H1 (cell line): ENCODE measurements at regions not wholly inside any gene's neighbourhood (a gene's known extent, or its start where the extent isn't known, plus 50 kb on each side); places are given as distances from the start of the nearest gene placed in this dataset.

Source experiments
- CTCF ChIA-PET: fragments of 300-600 bp; sonication (Branson Sonifier 250); formaldehyde crosslinking; loops from one replicate; lab custom pipeline; 2021; ENCODE audit not compliant: partially characterized antibody; lab: Charles Lee
- POLR2A ChIA-PET: fragments of 300-600 bp; sonication (Branson Sonifier 250); formaldehyde crosslinking; loops from one replicate; lab custom pipeline; 2021; ENCODE audit warnings: inconsistent platforms; ENCODE audit not compliant: partially characterized antibody; lab: Charles Lee
- DNase-seq, 2 experiments: peaks; one replicate each; pipeline versions ENCODE4 v3.0.0 to v3.0.0-alpha.2; 2010 to 2022; ENCODE audit warnings: low spot score in 2 of 2, low read depth in 1 of 2, mixed read lengths in 1 of 2
- FAIRE-seq: peaks from 2 replicates; lab custom pipeline; 2011; peaks lifted over from hg19 to GRCh38; lab: Jason Lieb, UNC
- H2AFZ ChIP-seq: 2 replicates; pipeline ENCODE4 v1.8.1; 2012; ENCODE audit warnings: low read length, inconsistent platforms
- H2AK5ac ChIP-seq: 2 replicates; pipeline ENCODE4 v1.6.1; 2013; ENCODE audit warnings: low read depth, low read length
- H2BK120ac ChIP-seq: replicated peaks from 2 replicates; pipeline ENCODE3; 2013; ENCODE audit warnings: low read depth, low read length, inconsistent platforms
- H2BK12ac ChIP-seq: 2 replicates; pipeline ENCODE4 v1.6.1; 2013; ENCODE audit warnings: low read depth, low read length
- H2BK15ac ChIP-seq: 2 replicates; pipeline ENCODE4 v1.6.1; 2013; ENCODE audit warnings: low read length
- H2BK20ac ChIP-seq: 2 replicates; pipeline ENCODE4 v1.6.1; 2013; ENCODE audit warnings: low read length
- H2BK5ac ChIP-seq: 2 replicates; pipeline ENCODE4 v1.6.1; 2013; ENCODE audit warnings: low read depth, low read length
- H3K14ac ChIP-seq: 2 replicates; pipeline ENCODE4 v1.6.1; 2013; ENCODE audit warnings: inconsistent platforms; ENCODE audit not compliant: insufficient read length
- H3K18ac ChIP-seq: 2 replicates; pipeline ENCODE4 v1.6.1; 2013; ENCODE audit warnings: low read length; ENCODE audit errors: extremely low read depth
- H3K23ac ChIP-seq: 2 replicates; pipeline ENCODE4 v1.6.1; 2013; ENCODE audit warnings: inconsistent platforms; ENCODE audit not compliant: insufficient read length
- H3K23me2 ChIP-seq: 2 replicates; pipeline ENCODE4 v1.6.1; 2013; ENCODE audit warnings: low read depth, low read length
- H3K27ac ChIP-seq: 2 replicates; pipeline ENCODE4 v1.6.1; 2011; ENCODE audit warnings: low read depth, low read length, inconsistent platforms
- H3K27me3 ChIP-seq, 4 experiments: replicated peaks in 1 of 4; 1 replicate in 1 of 4; 2 replicates in 3 of 4; pipeline versions ENCODE4 v1.6.1 to v1.8.1; 2011 to 2013; ENCODE audit warnings: low read length in 3 of 4, mild to moderate bottlenecking in 3 of 4, inconsistent platforms in 2 of 4, mixed read lengths in 2 of 4, moderate library complexity in 1 of 4; ENCODE audit not compliant: control insufficient read depth in 3 of 4, insufficient read depth in 3 of 4; ENCODE audit errors: extremely low read depth in 1 of 4
- H3K36me3 ChIP-seq, 4 experiments: 2 replicates each; pipeline versions ENCODE4 v1.6.1 to v1.8.1; 2011 to 2013; ENCODE audit warnings: mild to moderate bottlenecking in 4 of 4, low read length in 3 of 4, moderate library complexity in 2 of 4, control low read depth in 1 of 4, inconsistent platforms in 1 of 4; ENCODE audit not compliant: insufficient read depth in 4 of 4, control insufficient read depth in 2 of 4
- H3K4ac ChIP-seq: replicated peaks from 2 replicates; pipeline ENCODE3; 2013; ENCODE audit warnings: low read length, low read depth, mixed read lengths, inconsistent platforms; ENCODE audit not compliant: insufficient read length
- H3K4me1 ChIP-seq, 4 experiments: replicated peaks in 1 of 4; 1 replicate in 1 of 4; 2 replicates in 3 of 4; pipeline versions ENCODE4 v1.6.1 to v1.8.1; 2011 to 2013; ENCODE audit warnings: low read length in 3 of 4, inconsistent platforms in 2 of 4, mixed read lengths in 1 of 4; ENCODE audit not compliant: insufficient read depth in 4 of 4, control insufficient read depth in 3 of 4
- H3K4me2 ChIP-seq, 2 experiments: 2 replicates each; pipeline versions ENCODE4 v1.6.1 to v1.8.1; 2011 to 2013; ENCODE audit warnings: low read depth in 2 of 2, low read length in 2 of 2, control low read depth in 1 of 2, inconsistent platforms in 1 of 2, mild to moderate bottlenecking in 1 of 2; ENCODE audit not compliant: insufficient read depth in 1 of 2
- H3K4me3 ChIP-seq, 4 experiments: fragments of 200-600, 300-600 bp in 1 of 4; sonication (generic), shearing (Covaris generic), sonication (Bioruptor Twin) in 1 of 4; 2 replicates each; pipeline versions ENCODE4 v1.5.1 to v1.8.1; 2011 to 2016; ENCODE audit warnings: low read length in 4 of 4, low read depth in 3 of 4, control low read depth in 2 of 4, inconsistent platforms in 2 of 4, mild to moderate bottlenecking in 2 of 4, mixed read lengths in 1 of 4, moderate library complexity in 1 of 4; ENCODE audit not compliant: insufficient read depth in 2 of 4; ENCODE audit errors: extremely low read depth in 1 of 4
- H3K56ac ChIP-seq: replicated peaks from 2 replicates; pipeline ENCODE3; 2013; ENCODE audit warnings: low read depth, mild to moderate bottlenecking, mixed read lengths, low read length, inconsistent platforms; ENCODE audit not compliant: insufficient read length
- H3K79me1 ChIP-seq: 2 replicates; pipeline ENCODE4 v1.6.1; 2013; ENCODE audit warnings: low read depth, low read length, control low read depth
- H3K79me2 ChIP-seq, 2 experiments: 2 replicates each; pipeline versions ENCODE4 v1.6.1 to v1.8.1; 2012 to 2013; ENCODE audit warnings: low read length in 2 of 2, mild to moderate bottlenecking in 2 of 2, inconsistent platforms in 1 of 2; ENCODE audit not compliant: insufficient read depth in 2 of 2, control insufficient read depth in 1 of 2
- H3K9ac ChIP-seq, 4 experiments: replicated peaks in 1 of 4; 1 replicate in 1 of 4; 2 replicates in 3 of 4; pipeline versions ENCODE4 v1.6.1 to v1.8.1; 2011 to 2013; ENCODE audit warnings: low read depth in 3 of 4, low read length in 3 of 4, control low read depth in 2 of 4, mild to moderate bottlenecking in 2 of 4, moderate library complexity in 2 of 4, inconsistent platforms in 1 of 4; ENCODE audit errors: extremely low read depth in 1 of 4
- H3K9me3 ChIP-seq, 2 experiments: 2 replicates each; pipeline versions ENCODE4 v1.6.1 to v1.8.1; 2012 to 2013; ENCODE audit warnings: mild to moderate bottlenecking in 2 of 2, moderate library complexity in 2 of 2, control low read depth in 1 of 2, inconsistent platforms in 1 of 2, low read depth in 1 of 2, low read length in 1 of 2, mixed read lengths in 1 of 2; ENCODE audit not compliant: insufficient read depth in 2 of 2
- H4K20me1 ChIP-seq, 2 experiments: replicated peaks in 1 of 2; 2 replicates each; pipeline versions ENCODE3 to v1.8.1; 2011 to 2013; ENCODE audit warnings: inconsistent platforms in 2 of 2, low read length in 2 of 2, mild to moderate bottlenecking in 1 of 2; ENCODE audit not compliant: insufficient read depth in 2 of 2, control insufficient read depth in 1 of 2
- H4K5ac ChIP-seq: 2 replicates; pipeline ENCODE4 v1.6.1; 2013; ENCODE audit warnings: low read length, low read depth, mixed read lengths, inconsistent platforms; ENCODE audit not compliant: insufficient read length
- H4K8ac ChIP-seq: 2 replicates; pipeline ENCODE4 v1.8.0; 2013; ENCODE audit warnings: mild to moderate bottlenecking, moderate library complexity, low read length, inconsistent platforms; ENCODE audit not compliant: insufficient read depth; ENCODE audit errors: extremely low read depth
- H4K91ac ChIP-seq: replicated peaks from 2 replicates; pipeline ENCODE3; 2013; ENCODE audit warnings: low read length, mixed read lengths, inconsistent platforms; ENCODE audit not compliant: insufficient read length
- BACH1 ChIP-seq: IDR thresholded peaks from 2 replicates; pipeline ENCODE4 v1.6.1; 2012; ENCODE audit warnings: low read length, improper control_type of control experiment
- CHD1 ChIP-seq: IDR thresholded peaks from 2 replicates; pipeline ENCODE4 v1.6.1; 2012; ENCODE audit warnings: low read depth, low read length, improper control_type of control experiment
- HDAC2 ChIP-seq, 2 experiments: fragments of 300-600 bp in 1 of 2; sonication (generic) in 1 of 2; IDR thresholded peaks; 2 replicates each; pipeline ENCODE4 v1.6.1; 2011 to 2012; ENCODE audit warnings: low read depth in 2 of 2, low read length in 2 of 2, mild to moderate bottlenecking in 2 of 2, moderate library complexity in 2 of 2, borderline replicate concordance in 1 of 2, inconsistent platforms in 1 of 2
- HDAC6 ChIP-seq: IDR thresholded peaks from one replicate; pipeline ENCODE4 v1.7.1; 2012; ENCODE audit warnings: low read depth, mild to moderate bottlenecking, inconsistent platforms, low read length, moderate library complexity
- KDM5A ChIP-seq: fragments of 200-600 bp; IDR thresholded peaks from 2 replicates; pipeline ENCODE4 v1.7.1; 2012; ENCODE audit warnings: mild to moderate bottlenecking, low read length, inconsistent platforms, mixed read lengths
- POU5F1 ChIP-seq: IDR thresholded peaks from 2 replicates; pipeline ENCODE4 v1.6.1; 2011; ENCODE audit warnings: low read depth, mild to moderate bottlenecking, low read length, moderate library complexity
- RAD21 ChIP-seq, 2 experiments: IDR thresholded peaks in 1 of 2; conservative IDR thresholded peaks in 1 of 2; 2 replicates each; pipeline ENCODE4 v1.6.1; 2011; ENCODE audit warnings: low read depth in 2 of 2, low read length in 2 of 2, improper control_type of control experiment in 1 of 2, inconsistent platforms in 1 of 2, mild to moderate bottlenecking in 1 of 2, moderate library complexity in 1 of 2
- RXRA ChIP-seq: IDR thresholded peaks from 2 replicates; pipeline ENCODE4 v1.6.1; 2011; ENCODE audit warnings: low read depth, mild to moderate bottlenecking, low read length, moderate library complexity; ENCODE audit not compliant: insufficient read depth
- SP4 ChIP-seq: IDR thresholded peaks from 2 replicates; pipeline ENCODE4 v1.6.1; 2012; ENCODE audit warnings: low read length, inconsistent platforms
- TEAD4 ChIP-seq: IDR thresholded peaks from 2 replicates; pipeline ENCODE4 v1.6.1; 2012; ENCODE audit warnings: low read depth, low read length, inconsistent platforms, mixed read lengths
- YY1 ChIP-seq: IDR thresholded peaks from 2 replicates; pipeline ENCODE4 v1.6.1; 2011; ENCODE audit warnings: low read depth, mild to moderate bottlenecking, low read length
- WGBS, 2 experiments: shearing (Covaris generic) in 1 of 2; methylation state at CpG; one replicate each; pipeline versions ENCODE4 v1.1.6 to v1.1.7; 2013 to 2015; ENCODE audit warnings: low lambda C conversion rate in 2 of 2, mixed read lengths in 2 of 2, inconsistent platforms in 1 of 2, low coverage in 1 of 2, missing lambda C conversion rate in 1 of 2; ENCODE audit not compliant: insufficient replicate concordance in 2 of 2, insufficient coverage in 1 of 2, insufficient read length in 1 of 2; ENCODE audit errors: extremely low coverage in 1 of 2, missing lambda C conversion rate in 1 of 2; 5-methylcytosine and 5-hydroxymethylcytosine counted together
- TF ChIP-seq, protein P1 (sequence below): IDR thresholded peaks from 2 replicates; pipeline ENCODE4 v1.6.1; 2012; ENCODE audit warnings: inconsistent platforms

GRCh38 chrX:110561034-110561433 lies 202.4 kb downstream of the RTL9 start:
- H3K4ac ChIP-seq = no peak overlapping the region
- 80% methylated on average over 1 of the region's 2 CpGs; no CpG with 5 or more reads in 1 of the 2 experiments for WGBS, 2 experiments
- no peak overlapping the region for H4K8ac ChIP-seq
- no peaks in the 10 kb centered on the region for H3K27me3 ChIP-seq
- FAIRE-seq = no peak
- H3K79me2 ChIP-seq = no peaks in the 10 kb centered on the region
- ChIA-PET POLR2A (no interaction called here), CTCF (no interaction called here)
- H2AK5ac ChIP-seq = no peak overlapping the region
- DNase-seq = no peak
- H2BK5ac ChIP-seq = no peak overlapping the region
- no peak overlapping the region for H3K23ac ChIP-seq
- H4K20me1 ChIP-seq = no peaks in the 10 kb centered on the region
- H4K91ac ChIP-seq = no peak overlapping the region
- H3K23me2 ChIP-seq = no peaks in the 10 kb centered on the region
- no peaks in the 10 kb centered on the region for H3K79me1 ChIP-seq
- H3K56ac ChIP-seq = no peak overlapping the region
- no peak overlapping the region for H4K5ac ChIP-seq
- H2AFZ ChIP-seq = no peak overlapping the region
- no peaks in the 10 kb centered on the region for H3K36me3 ChIP-seq
- no peak overlapping the region for H3K18ac ChIP-seq
- H2BK20ac ChIP-seq = no peak overlapping the region
- H3K4me1 ChIP-seq = no peaks in the 10 kb centered on the region
- H3K9me3 ChIP-seq = peaks cover 0 to 10% of the 10 kb centered on the region in 2 experiments; a peak in 1 of 4 replicates
- H3K9ac ChIP-seq = no peak overlapping the region
- no peak for TF ChIP-seq HDAC6
- TF ChIP-seq BACH1 = no peak
- no peak for TF ChIP-seq TEAD4
- no peak for TF ChIP-seq KDM5A
- no peak for TF ChIP-seq RXRA
- no peak for TF ChIP-seq POU5F1
- no peak for TF ChIP-seq SP4
- no peak for TF ChIP-seq RAD21 (IDR thresholded peaks at IDR 0.05 in 1 of 2, conservative IDR thresholded peaks at IDR 0.05 in 1 of 2; ENCODE audit: low read depth in 2 of 2, low read length in 2 of 2)
- TF ChIP-seq, protein P1, sequence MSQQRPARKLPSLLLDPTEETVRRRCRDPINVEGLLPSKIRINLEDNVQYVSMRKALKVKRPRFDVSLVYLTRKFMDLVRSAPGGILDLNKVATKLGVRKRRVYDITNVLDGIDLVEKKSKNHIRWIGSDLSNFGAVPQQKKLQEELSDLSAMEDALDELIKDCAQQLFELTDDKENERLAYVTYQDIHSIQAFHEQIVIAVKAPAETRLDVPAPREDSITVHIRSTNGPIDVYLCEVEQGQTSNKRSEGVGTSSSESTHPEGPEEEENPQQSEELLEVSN = no peak
- TF ChIP-seq YY1 = no peak
- TF ChIP-seq CHD1 = no peak
- no peak for TF ChIP-seq HDAC2 (IDR thresholded peaks at IDR 0.05; ENCODE audit: borderline replicate concordance in 1 of 2, low read depth in 2 of 2, low read length in 2 of 2)
- no peak overlapping the region for H3K4me3 ChIP-seq
- H2BK12ac ChIP-seq = no peak overlapping the region
- H2BK15ac ChIP-seq = no peak overlapping the region
- no peak overlapping the region for H3K27ac ChIP-seq
- no peak overlapping the region for H3K4me2 ChIP-seq
- H2BK120ac ChIP-seq = no peak overlapping the region
- H3K14ac ChIP-seq = no peak overlapping the region
